GM12878 (cell line): ENCODE measurements at regions not wholly inside any gene's neighbourhood (a gene's known extent, or its start where the extent isn't known, plus 50 kb on each side); places are given as distances from the start of the nearest gene placed in this dataset.

Source experiments
- ATAC-seq: fragments of 200-7000 bp; cut with Tn5 transposase; 3 replicates; pipeline ENCODE4 v1.9.1; 2020; ENCODE audit warnings: mild to moderate bottlenecking, moderate library complexity
- BruUV-seq: library from RNA; stranded (reverse); fragments of 400-500 nt; replicated peaks from 2 replicates; lab custom pipeline; 2021; lab: Mats Ljungman, UMichigan
- CTCF ChIA-PET: fragments of 300-600 bp; sonication (Branson Sonifier 250); formaldehyde crosslinking; extraction: SDS; loops from one replicate; lab custom pipeline; 2021; ENCODE audit warnings: inconsistent platforms; lab: Yijun Ruan, JAX
- POLR2A ChIA-PET: fragments of 350-600 bp; formaldehyde crosslinking; extraction: SDS; loops from one replicate; lab custom pipeline; 2021; ENCODE audit warnings: inconsistent platforms; lab: Charles Lee
- RAD21 ChIA-PET: fragments of 300-600 bp; sonication (Branson Sonifier 250); formaldehyde crosslinking; loops from one replicate; lab custom pipeline; 2023; ENCODE audit warnings: antibody characterized with exemption; ENCODE audit not compliant: unreplicated experiment; lab: Charles Lee
- SMC1A ChIA-PET: fragments of 300-600 bp; sonication (Branson Sonifier 250); formaldehyde crosslinking; loops from one replicate; lab custom pipeline; 2023; ENCODE audit not compliant: unreplicated experiment, uncharacterized antibody; lab: Charles Lee
- DNase-seq: peaks from one replicate; pipeline ENCODE4 v3.0.0-alpha.2; 2011; ENCODE audit warnings: low read depth, low spot score
- FAIRE-seq: peaks from 3 replicates; lab custom pipeline; 2011; peaks lifted over from hg19 to GRCh38; lab: Jason Lieb, UNC
- H2AFZ ChIP-seq: 2 replicates; pipeline ENCODE4 v1.6.0; 2011; ENCODE audit warnings: low read depth, low read length, control low read depth; ENCODE audit not compliant: control insufficient read depth
- H3K27ac ChIP-seq: 2 replicates; pipeline ENCODE4 v1.5.1; 2011; ENCODE audit warnings: control low read depth; ENCODE audit not compliant: control insufficient read depth, insufficient read depth
- H3K27me3 ChIP-seq, 2 experiments: replicated peaks in 1 of 2; 2 replicates each; pipeline versions ENCODE4 v1.6.0 to v1.6.1; 2011; ENCODE audit warnings: low read length in 1 of 2; ENCODE audit not compliant: control insufficient read depth in 2 of 2, insufficient read depth in 2 of 2
- H3K36me3 ChIP-seq, 2 experiments: 2 replicates each; pipeline ENCODE4 v1.5.1; 2011; ENCODE audit warnings: low read length in 1 of 2; ENCODE audit not compliant: control insufficient read depth in 2 of 2, insufficient read depth in 2 of 2
- H3K4me1 ChIP-seq: 2 replicates; pipeline ENCODE4 v1.6.1; 2011; ENCODE audit warnings: mild to moderate bottlenecking, low read length, moderate library complexity, mixed read lengths; ENCODE audit not compliant: control insufficient read depth, insufficient read depth
- H3K4me2 ChIP-seq: 2 replicates; pipeline ENCODE4 v1.6.0; 2011; ENCODE audit warnings: control low read depth; ENCODE audit not compliant: control insufficient read depth, insufficient read depth
- H3K4me3 ChIP-seq: fragments of 200-600 bp; sonication (generic); 2 replicates; pipeline ENCODE4 v1.5.1; 2016
- H3K79me2 ChIP-seq: 2 replicates; pipeline ENCODE4 v1.6.0; 2011; ENCODE audit warnings: low read length; ENCODE audit not compliant: control insufficient read depth, insufficient read depth
- H3K9ac ChIP-seq: 2 replicates; pipeline ENCODE4 v1.8.0; 2011; ENCODE audit warnings: low read length, control low read depth, mixed read lengths; ENCODE audit not compliant: control insufficient read depth, insufficient read depth
- H3K9me3 ChIP-seq: replicated peaks from 3 replicates; pipeline ENCODE4 v1.5.1; 2011; ENCODE audit warnings: mild to moderate bottlenecking, low read length; ENCODE audit not compliant: control insufficient read depth, insufficient read depth
- H4K20me1 ChIP-seq: 2 replicates; pipeline ENCODE4 v1.6.0; 2011; ENCODE audit not compliant: control insufficient read depth, insufficient read depth
- BMI1 ChIP-seq: fragments of 450-650 bp; IDR thresholded peaks from 2 replicates; pipeline ENCODE4 v1.6.1; 2016; ENCODE audit warnings: mild to moderate bottlenecking, moderate library complexity, borderline replicate concordance
- CREM ChIP-seq: IDR thresholded peaks from 2 replicates; pipeline ENCODE4 v1.6.1; 2014; ENCODE audit warnings: antibody characterized with exemption, low read depth
- EED ChIP-seq: sonication (generic); IDR thresholded peaks from 2 replicates; pipeline ENCODE4 v1.6.1; 2016; ENCODE audit warnings: antibody characterized with exemption, low read depth
- ETV6 ChIP-seq, 2 experiments: fragments of 450-650 bp in 1 of 2; IDR thresholded peaks in 1 of 2; conservative IDR thresholded peaks in 1 of 2; 2 replicates each; pipeline ENCODE4 v1.6.1; 2014; ENCODE audit warnings: antibody characterized with exemption in 1 of 2, borderline replicate concordance in 1 of 2, low read depth in 1 of 2, mild to moderate bottlenecking in 1 of 2, moderate library complexity in 1 of 2
- HDGF ChIP-seq: fragments of 450-650 bp; IDR thresholded peaks from 2 replicates; pipeline ENCODE4 v1.6.1; 2016; ENCODE audit warnings: antibody characterized with exemption
- NBN ChIP-seq: fragments of 450-650 bp; IDR thresholded peaks from 2 replicates; pipeline ENCODE4 v1.6.1; 2016
- TCF12 ChIP-seq: IDR thresholded peaks from 2 replicates; pipeline ENCODE4 v1.6.1; 2011; ENCODE audit warnings: low read depth, mild to moderate bottlenecking, low read length
- TCF3 ChIP-seq: IDR thresholded peaks from 2 replicates; pipeline ENCODE4 v1.6.1; 2012; ENCODE audit warnings: low read depth, mild to moderate bottlenecking, low read length, borderline replicate concordance; ENCODE audit not compliant: insufficient read depth
- WGBS: methylation state at CpG from one replicate; pipeline ENCODE4 v1.1.6; 2016; ENCODE audit warnings: low lambda C conversion rate; ENCODE audit not compliant: insufficient replicate concordance, insufficient coverage; ENCODE audit errors: missing lambda C conversion rate; 5-methylcytosine and 5-hydroxymethylcytosine counted together
- in situ Hi-C: fragments of 300-500 bp; cut with MboI; formaldehyde crosslinking; loops from 9 replicates; pipeline ENCODE4 v1.14.3; 2018; ENCODE audit warnings: mixed read lengths
- intact Hi-C: fragments of 100-400 bp; cut with micrococcal nuclease; formaldehyde crosslinking; loops from one replicate; pipeline ENCODE4 v1.14.2; 2022; ENCODE audit not compliant: unreplicated experiment
- TF ChIP-seq, protein P1 (sequence below): fragments of 450-650 bp; conservative IDR thresholded peaks from 2 replicates; pipeline ENCODE4 v1.6.1; 2017; ENCODE audit warnings: mild to moderate bottlenecking, moderate library complexity
- TF ChIP-seq, protein P2 (sequence below): fragments of 450-650 bp; IDR thresholded peaks from 2 replicates; pipeline ENCODE4 v1.6.1; 2016; ENCODE audit warnings: mild to moderate bottlenecking

DNA sequence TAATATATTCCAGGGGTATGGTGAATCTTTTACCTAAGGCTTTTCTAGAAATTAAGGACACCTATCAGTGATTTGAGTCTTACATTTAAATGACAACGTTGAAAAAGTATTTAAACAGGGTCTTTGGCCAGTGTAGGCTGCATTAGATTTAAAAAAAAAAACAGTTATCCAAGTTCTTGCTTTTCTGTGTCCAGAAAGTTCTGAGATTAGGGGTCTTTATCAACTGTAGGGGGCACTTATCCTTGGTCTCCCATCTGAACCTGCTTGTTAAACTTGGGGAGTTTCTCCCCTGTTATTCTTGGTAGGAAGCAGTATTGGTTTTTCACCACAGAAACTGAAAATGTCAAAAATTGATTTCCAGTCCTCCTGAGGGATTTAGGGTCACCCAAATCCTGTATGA is 155.9 kb upstream of the ZNF217 start:
- ChIA-PET POLR2A (interaction anchor here (0.7 to 4.2 kb wide), 4 partner anchors 12 to 172 kb away, joined by 3 to 49 read pairs (median 4); no protein-coding TSS in a partner anchor), CTCF (interaction anchor here (0.6 to 4.4 kb wide), 12 partner anchors 12 to 190 kb away, joined by 3 to 47 read pairs (median 3); no protein-coding TSS in a partner anchor), SMC1A (interaction anchor here (0.6 to 12.5 kb wide), 25 partner anchors 13 to 187 kb away, joined by 3 to 290 read pairs (median 4); no protein-coding TSS in a partner anchor), RAD21 (interaction anchor here (0.8 to 4.4 kb wide), 24 partner anchors 10 to 191 kb away, joined by 3 to 37 read pairs (median 6); no protein-coding TSS in a partner anchor)
- Histone ChIP-seq H3K27me3 (no peaks in the 10 kb centered on the region), H3K36me3 (no peaks in the 10 kb centered on the region), H3K9ac (0 out of 2 replicates have a peak overlapping the region, but pooled peaks have one; percentile 12), H4K20me1 (no peaks in the 10 kb centered on the region), H2AFZ (peak overlapping the region; percentile 25; the same call in 1 of the 2 replicates), H3K9me3 (no peaks in the 10 kb centered on the region; the same call in 2 of the 3 replicates), H3K4me1 (peaks cover 57% of the 10 kb centered on the region), H3K79me2 (no peaks in the 10 kb centered on the region), H3K27ac (peak overlapping the region; percentile 99), H3K4me3 (no peak overlapping the region), H3K4me2 (no peak overlapping the region)
- intact Hi-C loops (no loop called here), in situ Hi-C loops (loop anchor here (25.0 kb wide), 1 partner anchor 1562 kb away; the partner anchor contains the start of gene ZFP64)
- TF ChIP-seq ETV6 (conservative IDR thresholded peaks at IDR 0.05 in 1 of 2, IDR thresholded peaks at IDR 0.05 in 1 of 2; ENCODE audit: borderline replicate concordance in 1 of 2, low read depth in 1 of 2) (peak in 1 of 2 experiments; percentile 16; a peak in 1 of 4 replicates), TCF12 (no peak)
- no TSS peak for BruUV-seq
- WGBS = 0% methylated on average over 1 of the region's 1 CpG
- no peak for ATAC-seq
- no peak for FAIRE-seq
- DNase-seq = no peak

- DNase-seq (no peak), FAIRE-seq (peak; percentile 7), ATAC-seq (peak; percentile 47)
- Histone ChIP-seq H3K4me3 (no peak overlapping the region), H3K27ac (peak overlapping the region; percentile 99), H3K4me2 (no peak overlapping the region; the same call in 1 of the 2 replicates), H3K27me3 (no peaks in the 10 kb centered on the region), H4K20me1 (no peaks in the 10 kb centered on the region), H3K4me1 (peaks cover 52% of the 10 kb centered on the region), H3K9ac (no peak overlapping the region), H3K79me2 (no peaks in the 10 kb centered on the region), H3K9me3 (no peaks in the 10 kb centered on the region; the same call in 2 of the 3 replicates), H3K36me3 (no peaks in the 10 kb centered on the region), H2AFZ (peak overlapping the region; percentile 48)
- in situ Hi-C loops = loop anchor here (25.0 kb wide), 1 partner anchor 1562 kb away; the partner anchor contains the start of gene ZFP64
- BruUV-seq = no TSS peak
- POLR2A ChIA-PET = interaction anchor here (0.8 to 4.2 kb wide), 5 partner anchors 11 to 117 kb away, joined by 3 to 49 read pairs (median 4); no protein-coding TSS in a partner anchor
- SMC1A ChIA-PET = interaction anchor here (0.6 to 12.5 kb wide), 29 partner anchors 13 to 191 kb away, joined by 3 to 290 read pairs (median 4); no protein-coding TSS in a partner anchor
- 63% methylated on average over 6 of the region's 6 CpGs for WGBS
- intact Hi-C loops = no loop called here
- RAD21 ChIA-PET = interaction anchor here (0.6 to 4.4 kb wide), 27 partner anchors 9 to 192 kb away, joined by 3 to 37 read pairs (median 5); no protein-coding TSS in a partner anchor
- CTCF ChIA-PET = interaction anchor here (0.6 to 4.4 kb wide), 11 partner anchors 11 to 190 kb away, joined by 3 to 47 read pairs (median 3); no protein-coding TSS in a partner anchor
- TF ChIP-seq NBN = peak; percentile 80; the same call in 1 of the 2 replicates
- peak in 1 of 2 experiments; percentile 17; a peak in 1 of 4 replicates for TF ChIP-seq ETV6 (conservative IDR thresholded peaks at IDR 0.05 in 1 of 2, IDR thresholded peaks at IDR 0.05 in 1 of 2; ENCODE audit: borderline replicate concordance in 1 of 2, low read depth in 1 of 2)
- TF ChIP-seq, protein P1, sequence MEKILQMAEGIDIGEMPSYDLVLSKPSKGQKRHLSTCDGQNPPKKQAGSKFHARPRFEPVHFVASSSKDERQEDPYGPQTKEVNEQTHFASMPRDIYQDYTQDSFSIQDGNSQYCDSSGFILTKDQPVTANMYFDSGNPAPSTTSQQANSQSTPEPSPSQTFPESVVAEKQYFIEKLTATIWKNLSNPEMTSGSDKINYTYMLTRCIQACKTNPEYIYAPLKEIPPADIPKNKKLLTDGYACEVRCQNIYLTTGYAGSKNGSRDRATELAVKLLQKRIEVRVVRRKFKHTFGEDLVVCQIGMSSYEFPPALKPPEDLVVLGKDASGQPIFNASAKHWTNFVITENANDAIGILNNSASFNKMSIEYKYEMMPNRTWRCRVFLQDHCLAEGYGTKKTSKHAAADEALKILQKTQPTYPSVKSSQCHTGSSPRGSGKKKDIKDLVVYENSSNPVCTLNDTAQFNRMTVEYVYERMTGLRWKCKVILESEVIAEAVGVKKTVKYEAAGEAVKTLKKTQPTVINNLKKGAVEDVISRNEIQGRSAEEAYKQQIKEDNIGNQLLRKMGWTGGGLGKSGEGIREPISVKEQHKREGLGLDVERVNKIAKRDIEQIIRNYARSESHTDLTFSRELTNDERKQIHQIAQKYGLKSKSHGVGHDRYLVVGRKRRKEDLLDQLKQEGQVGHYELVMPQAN = 0 out of 2 replicates have a peak, but pooled peaks have one; percentile 28
- 0 out of 2 replicates have a peak, but pooled peaks have one; percentile 41 for TF ChIP-seq TCF3
- TF ChIP-seq, protein P2, sequence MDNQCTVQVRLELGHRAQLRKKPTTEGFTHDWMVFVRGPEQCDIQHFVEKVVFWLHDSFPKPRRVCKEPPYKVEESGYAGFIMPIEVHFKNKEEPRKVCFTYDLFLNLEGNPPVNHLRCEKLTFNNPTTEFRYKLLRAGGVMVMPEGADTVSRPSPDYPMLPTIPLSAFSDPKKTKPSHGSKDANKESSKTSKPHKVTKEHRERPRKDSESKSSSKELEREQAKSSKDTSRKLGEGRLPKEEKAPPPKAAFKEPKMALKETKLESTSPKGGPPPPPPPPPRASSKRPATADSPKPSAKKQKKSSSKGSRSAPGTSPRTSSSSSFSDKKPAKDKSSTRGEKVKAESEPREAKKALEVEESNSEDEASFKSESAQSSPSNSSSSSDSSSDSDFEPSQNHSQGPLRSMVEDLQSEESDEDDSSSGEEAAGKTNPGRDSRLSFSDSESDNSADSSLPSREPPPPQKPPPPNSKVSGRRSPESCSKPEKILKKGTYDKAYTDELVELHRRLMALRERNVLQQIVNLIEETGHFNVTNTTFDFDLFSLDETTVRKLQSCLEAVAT = peak; percentile 87; the same call in 1 of the 2 replicates
- no peak for TF ChIP-seq BMI1
- TF ChIP-seq EED = 0 out of 2 replicates have a peak, but pooled peaks have one; percentile 21
- peak; percentile 51 for TF ChIP-seq HDGF
- TF ChIP-seq CREM = 0 out of 2 replicates have a peak, but pooled peaks have one; percentile 10
Observed at GRCh38 chr20:53748821-53749421, 155.3 kb upstream of the ZNF217 start.
